Neural progenitor cell (in vitro differentiated cells): ENCODE measurements at regions not wholly inside any gene's neighbourhood (a gene's known extent, or its start where the extent isn't known, plus 50 kb on each side); places are given as distances from the start of the nearest gene placed in this dataset.

ENCODE experiments used
- DNase-seq: peaks from one replicate; pipeline ENCODE4 v3.0.0-alpha.2; 2016; ENCODE audit warnings: low spot score
- H2AFZ ChIP-seq: fragments of 200-600 bp; sonication (generic); replicated peaks from 2 replicates; pipeline ENCODE4 v1.6.1; 2016; ENCODE audit warnings: antibody characterized with exemption
- H3F3A ChIP-seq: fragments of 200-600 bp; sonication (generic); 2 replicates; pipeline ENCODE4 v1.6.1; 2016; ENCODE audit warnings: antibody characterized with exemption, low read depth
- H3K27ac ChIP-seq: fragments of 200-600 bp; sonication (generic); 2 replicates; pipeline ENCODE4 v1.5.1; 2016; ENCODE audit warnings: mild to moderate bottlenecking
- H3K27me3 ChIP-seq: fragments of 200-600 bp; sonication (generic); 2 replicates; pipeline ENCODE4 v1.6.1; 2016; ENCODE audit warnings: mild to moderate bottlenecking, moderate library complexity
- H3K36me3 ChIP-seq: fragments of 200-600 bp; sonication (generic); 2 replicates; pipeline ENCODE4 v1.5.1; 2016
- H3K4me1 ChIP-seq: fragments of 200-600 bp; sonication (generic); 2 replicates; pipeline ENCODE4 v1.6.1; 2016; ENCODE audit warnings: mixed run types
- H3K4me2 ChIP-seq: fragments of 200-600 bp; sonication (generic); 2 replicates; pipeline ENCODE4 v1.6.1; 2016
- H3K4me3 ChIP-seq: fragments of 200-600 bp; sonication (generic); 2 replicates; pipeline ENCODE4 v1.5.1; 2016
- H3K79me2 ChIP-seq: fragments of 200-600 bp; sonication (generic); 2 replicates; pipeline ENCODE4 v1.6.1; 2016; ENCODE audit warnings: low read depth
- H3K9ac ChIP-seq: fragments of 200-600 bp; sonication (generic); 2 replicates; pipeline ENCODE4 v1.6.1; 2016
- H3K9me3 ChIP-seq: fragments of 200-600 bp; sonication (generic); 2 replicates; pipeline ENCODE4 v1.5.1; 2016; ENCODE audit warnings: low read depth
- H4K20me1 ChIP-seq: fragments of 200-600 bp; sonication (generic); 2 replicates; pipeline ENCODE4 v1.6.1; 2016; ENCODE audit warnings: low read depth
- H3K27ac Mint-ChIP-seq: 3 replicates; pipeline ENCODE4 v1.8.0; 2021; ENCODE audit warnings: mixed read lengths
- H3K27me3 Mint-ChIP-seq: 2 replicates; pipeline ENCODE4 v1.8.0; 2022; ENCODE audit warnings: low read depth, mild to moderate bottlenecking, inconsistent platforms, moderate library complexity, mixed read lengths; ENCODE audit not compliant: insufficient read depth
- H3K36me3 Mint-ChIP-seq: 3 replicates; pipeline ENCODE4 v1.8.0; 2021; ENCODE audit warnings: mixed read lengths
- H3K4me1 Mint-ChIP-seq: 3 replicates; pipeline ENCODE4 v1.8.0; 2021; ENCODE audit warnings: mixed read lengths
- H3K4me3 Mint-ChIP-seq: 3 replicates; pipeline ENCODE4 v1.8.0; 2021; ENCODE audit warnings: mild to moderate bottlenecking, moderate library complexity, mixed read lengths
- H3K9me3 Mint-ChIP-seq: 3 replicates; pipeline ENCODE4 v1.8.0; 2020; ENCODE audit warnings: mixed read lengths
- CTCF ChIP-seq: fragments of 200-600 bp; sonication (generic); IDR thresholded peaks from 2 replicates; pipeline ENCODE4 v1.5.1; 2017; ENCODE audit warnings: antibody characterized with exemption, mild to moderate bottlenecking
- EZH2 ChIP-seq: fragments of 200-600 bp; sonication (generic); IDR thresholded peaks from 2 replicates; pipeline ENCODE4 v1.6.1; 2017; ENCODE audit warnings: antibody characterized with exemption, mild to moderate bottlenecking, moderate library complexity
- EZH2phosphoT487 ChIP-seq: fragments of 200-600 bp; sonication (generic); IDR thresholded peaks from 2 replicates; pipeline ENCODE4 v1.6.1; 2017; ENCODE audit warnings: antibody characterized with exemption

GRCh38 chr5:158594595-158595242 lies 505.0 kb downstream of the EBF1 start:
- no peak overlapping the region for H3K4me3 ChIP-seq
- DNase-seq: no peak
- H3K4me1 ChIP-seq: peaks cover 25% of the 10 kb centered on the region
- H3K27me3 Mint-ChIP-seq: peaks cover 8% of the 10 kb centered on the region
- no peaks in the 10 kb centered on the region for H3K36me3 Mint-ChIP-seq
- peak overlapping the region; percentile 68 for H3K27ac Mint-ChIP-seq
- no peak overlapping the region for H3K27ac ChIP-seq
- H4K20me1 ChIP-seq: no peaks in the 10 kb centered on the region
- no peaks in the 10 kb centered on the region for H3K79me2 ChIP-seq
- H3K4me3 Mint-ChIP-seq: no peak overlapping the region
- H3F3A ChIP-seq: peaks cover 13% of the 10 kb centered on the region
- TF ChIP-seq EZH2 (no peak), EZH2phosphoT487 (no peak), CTCF (no peak)
- no peak overlapping the region for H2AFZ ChIP-seq
- peaks cover 6% of the 10 kb centered on the region for H3K9me3 Mint-ChIP-seq
- H3K27me3 ChIP-seq: no peaks in the 10 kb centered on the region
- H3K9me3 ChIP-seq: no peaks in the 10 kb centered on the region
- H3K4me1 Mint-ChIP-seq: peaks cover 35% of the 10 kb centered on the region
- no peak overlapping the region for H3K9ac ChIP-seq
- no peak overlapping the region for H3K4me2 ChIP-seq
- H3K36me3 ChIP-seq: no peaks in the 10 kb centered on the region

GRCh38 chr5:158593925-158594324 lies 505.8 kb downstream of the EBF1 start:
- Histone ChIP-seq H2AFZ (no peak overlapping the region), H4K20me1 (no peaks in the 10 kb centered on the region), H3K79me2 (no peaks in the 10 kb centered on the region), H3K4me2 (no peak overlapping the region), H3K36me3 (no peaks in the 10 kb centered on the region), H3F3A (peaks cover 13% of the 10 kb centered on the region), H3K27ac (no peak overlapping the region), H3K9ac (no peak overlapping the region), H3K27me3 (no peaks in the 10 kb centered on the region), H3K4me3 (no peak overlapping the region), H3K9me3 (no peaks in the 10 kb centered on the region), H3K4me1 (peaks cover 20% of the 10 kb centered on the region)
- Mint-ChIP-seq H3K4me1 (peaks cover 33% of the 10 kb centered on the region), H3K9me3 (peaks cover 6% of the 10 kb centered on the region), H3K27me3 (peaks cover 8% of the 10 kb centered on the region), H3K27ac (no peak overlapping the region), H3K4me3 (no peak overlapping the region), H3K36me3 (no peaks in the 10 kb centered on the region)
- DNase-seq: no peak
- TF ChIP-seq CTCF (no peak), EZH2 (no peak)

GRCh38 chr5:158591301-158591863 lies 508.3 kb downstream of the EBF1 start:
- Histone ChIP-seq H3K36me3 (no peaks in the 10 kb centered on the region), H3K9me3 (no peaks in the 10 kb centered on the region), H3K4me3 (no peak overlapping the region), H2AFZ (peak overlapping the region; percentile 78), H3K27ac (peak overlapping the region; percentile 50), H4K20me1 (no peaks in the 10 kb centered on the region), H3K4me1 (peaks cover 20% of the 10 kb centered on the region), H3K79me2 (no peaks in the 10 kb centered on the region), H3K27me3 (no peaks in the 10 kb centered on the region), H3K4me2 (peak overlapping the region; percentile 61), H3K9ac (no peak overlapping the region), H3F3A (peaks cover 13% of the 10 kb centered on the region)
- Mint-ChIP-seq H3K27ac (peak overlapping the region; percentile 58), H3K36me3 (no peaks in the 10 kb centered on the region), H3K4me3 (peak overlapping the region; percentile 36), H3K9me3 (no peaks in the 10 kb centered on the region), H3K4me1 (peaks cover 35% of the 10 kb centered on the region), H3K27me3 (peaks cover 6% of the 10 kb centered on the region)
- DNase-seq: peak; percentile 62
- TF ChIP-seq CTCF (no peak), EZH2 (no peak), EZH2phosphoT487 (no peak)
